Large intestine (tissue), 3 donors: ENCODE measurements at regions not wholly inside any gene's neighbourhood (a gene's known extent, or its start where the extent isn't known, plus 50 kb on each side); places are given as distances from the start of the nearest gene placed in this dataset.
"Not testable (repeated sequence)": the region's sequence is repeated elsewhere in the genome, so short reads cannot be mapped to it uniquely, and the experiment has no call there.

Experiments
- DNase-seq, 2 donors: peaks; one replicate each; pipeline versions ENCODE4 v3.0.0 to v3.0.0-alpha.2; 2013
- H3K27ac ChIP-seq: one replicate; pipeline ENCODE4 v1.5.1; 2013; ENCODE audit warnings: low read length
- H3K27me3 ChIP-seq: 2 replicates; pipeline ENCODE4 v1.6.1; 2013; ENCODE audit warnings: low read length; ENCODE audit not compliant: control insufficient read depth, insufficient read depth
- H3K36me3 ChIP-seq: 2 replicates; pipeline ENCODE4 v1.6.1; 2013; ENCODE audit warnings: low read length; ENCODE audit not compliant: control insufficient read depth, insufficient read depth
- H3K4me1 ChIP-seq: one replicate; pipeline ENCODE4 v1.6.1; 2013; ENCODE audit warnings: low read length; ENCODE audit not compliant: control insufficient read depth, insufficient read depth
- H3K4me3 ChIP-seq: one replicate; pipeline ENCODE4 v1.5.1; 2013; ENCODE audit warnings: low read length
- H3K9me3 ChIP-seq: one replicate; pipeline ENCODE4 v1.6.1; 2013; ENCODE audit warnings: mild to moderate bottlenecking, low read depth, low read length, moderate library complexity; ENCODE audit not compliant: control insufficient read depth
- WGBS: methylation state at CpG from one replicate; pipeline ENCODE4 v1.1.5; 2013; ENCODE audit warnings: low lambda C conversion rate; ENCODE audit not compliant: insufficient coverage; 5-methylcytosine and 5-hydroxymethylcytosine counted together

- Histone ChIP-seq H3K27ac (no peak overlapping the region), H3K4me3 (no peak overlapping the region), H3K9me3 (peaks cover 8% of the 10 kb centered on the region), H3K4me1 (no peaks in the 10 kb centered on the region), H3K36me3 (no peaks in the 10 kb centered on the region), H3K27me3 (no peaks in the 10 kb centered on the region)
- 86% methylated on average over 1 of the region's 11 CpGs for WGBS
- DNase-seq: no peak
Measured at GRCh38 chr10:3323865-3324498, 151.4 kb upstream of the PITRM1 start.

GRCh38 chr10:3321123-3321522 is 148.5 kb upstream of the PITRM1 start:
- Histone ChIP-seq H3K36me3 (no peaks in the 10 kb centered on the region), H3K27ac (no peak overlapping the region), H3K4me3 (no peak overlapping the region), H3K27me3 (no peaks in the 10 kb centered on the region), H3K4me1 (no peaks in the 10 kb centered on the region), H3K9me3 (peaks cover 11% of the 10 kb centered on the region)
- no CpG with 5 or more reads among the region's 9 CpGs for WGBS
- DNase-seq: no peak

- Histone ChIP-seq H3K27ac (no peak overlapping the region), H3K4me1 (no peaks in the 10 kb centered on the region), H3K9me3 (peaks cover 11% of the 10 kb centered on the region), H3K4me3 (no peak overlapping the region), H3K36me3 (no peaks in the 10 kb centered on the region), H3K27me3 (no peaks in the 10 kb centered on the region)
- WGBS: no CpG with 5 or more reads among the region's 25 CpGs
- no peak for DNase-seq
Measured at GRCh38 chr10:3319811-3320226, 147.2 kb upstream of the PITRM1 start.

- no CpG with 5 or more reads among the region's 22 CpGs for WGBS
- not testable (repeated sequence) for H3K36me3 ChIP-seq, H3K4me1 ChIP-seq, DNase-seq, H3K27ac ChIP-seq, H3K27me3 ChIP-seq, H3K4me3 ChIP-seq
- H3K9me3 ChIP-seq: peaks cover 11% of the 10 kb centered on the region
Measured at GRCh38 chr10:3318480-3318807, 145.9 kb upstream of the PITRM1 start.

GRCh38 chr10:3317553-3318479 is 145.2 kb upstream of the PITRM1 start:
- H3K4me3 ChIP-seq, H3K4me1 ChIP-seq, H3K36me3 ChIP-seq, H3K27me3 ChIP-seq, H3K27ac ChIP-seq, DNase-seq: not testable (repeated sequence)
- WGBS: no CpG with 5 or more reads among the region's 61 CpGs
- peaks cover 11% of the 10 kb centered on the region for H3K9me3 ChIP-seq

- not testable (repeated sequence) for H3K4me3 ChIP-seq, H3K4me1 ChIP-seq, H3K9me3 ChIP-seq, H3K36me3 ChIP-seq, H3K27ac ChIP-seq, DNase-seq, H3K27me3 ChIP-seq
- WGBS: no CpG with 5 or more reads among the region's 5 CpGs
Measured at GRCh38 chr10:3314445-3315085, 142.0 kb upstream of the PITRM1 start.

- not testable (repeated sequence) for DNase-seq, H3K4me3 ChIP-seq, H3K9me3 ChIP-seq, H3K4me1 ChIP-seq, H3K27ac ChIP-seq, H3K27me3 ChIP-seq, H3K36me3 ChIP-seq
- 25% methylated on average over 1 of the region's 2 CpGs for WGBS
Measured at GRCh38 chr10:3313784-3314444, 141.3 kb upstream of the PITRM1 start.

- WGBS: 70% methylated on average over 3 of the region's 12 CpGs
Measured at GRCh38 chr10:3312403-3312940, 139.9 kb upstream of the PITRM1 start.

GRCh38 chr10:3310016-3310784 is 137.6 kb upstream of the PITRM1 start:
- 67% methylated on average over 1 of the region's 8 CpGs for WGBS
- H3K27me3 ChIP-seq: peaks cover 3% of the 10 kb centered on the region
- H3K9me3 ChIP-seq: no peaks in the 10 kb centered on the region
- no peak for DNase-seq
- no peak overlapping the region for H3K4me3 ChIP-seq
- H3K4me1 ChIP-seq: no peaks in the 10 kb centered on the region
- no peaks in the 10 kb centered on the region for H3K36me3 ChIP-seq
- H3K27ac ChIP-seq: no peak overlapping the region

More at GRCh38 chr10:3312403-3312940, 139.9 kb upstream of the PITRM1 start:
- H3K4me1 ChIP-seq: no peaks in the 10 kb centered on the region
- no peaks in the 10 kb centered on the region for H3K9me3 ChIP-seq
- H3K27me3 ChIP-seq: peaks cover 3% of the 10 kb centered on the region
- H3K36me3 ChIP-seq: no peaks in the 10 kb centered on the region
- no peak for DNase-seq
- H3K4me3 ChIP-seq: no peak overlapping the region
- H3K27ac ChIP-seq: no peak overlapping the region
